OCI-M2 (cell line): ENCODE measurements at regions not wholly inside any gene's neighbourhood (a gene's known extent, or its start where the extent isn't known, plus 50 kb on each side); places are given as distances from the start of the nearest gene placed in this dataset.

Experiments used
- DNase-seq: peaks from one replicate; lab custom pipeline; 2025; ENCODE audit not compliant: unreplicated experiment; lab: John Stamatoyannopoulos, UW

DNA sequence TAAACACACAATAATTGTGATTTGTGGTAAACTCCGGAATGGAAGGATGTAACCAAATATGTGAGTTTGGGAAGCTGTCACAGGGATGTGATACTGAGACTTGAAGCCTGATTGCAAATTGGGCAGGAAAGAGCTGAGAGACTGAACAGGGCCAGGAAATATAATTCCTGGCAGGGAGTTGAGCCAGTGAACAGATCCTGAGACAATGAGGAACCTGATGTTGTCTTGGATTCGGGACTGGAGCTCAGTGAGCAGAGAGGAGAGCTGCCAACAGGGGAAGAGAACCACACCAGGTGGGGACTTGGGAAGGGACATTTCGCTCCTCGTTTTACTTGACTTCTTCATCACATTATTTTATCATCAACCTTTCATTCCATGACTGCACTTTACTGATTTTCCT, 386.0 kb downstream of the TLL1 start:
- no peak for DNase-seq

DNA sequence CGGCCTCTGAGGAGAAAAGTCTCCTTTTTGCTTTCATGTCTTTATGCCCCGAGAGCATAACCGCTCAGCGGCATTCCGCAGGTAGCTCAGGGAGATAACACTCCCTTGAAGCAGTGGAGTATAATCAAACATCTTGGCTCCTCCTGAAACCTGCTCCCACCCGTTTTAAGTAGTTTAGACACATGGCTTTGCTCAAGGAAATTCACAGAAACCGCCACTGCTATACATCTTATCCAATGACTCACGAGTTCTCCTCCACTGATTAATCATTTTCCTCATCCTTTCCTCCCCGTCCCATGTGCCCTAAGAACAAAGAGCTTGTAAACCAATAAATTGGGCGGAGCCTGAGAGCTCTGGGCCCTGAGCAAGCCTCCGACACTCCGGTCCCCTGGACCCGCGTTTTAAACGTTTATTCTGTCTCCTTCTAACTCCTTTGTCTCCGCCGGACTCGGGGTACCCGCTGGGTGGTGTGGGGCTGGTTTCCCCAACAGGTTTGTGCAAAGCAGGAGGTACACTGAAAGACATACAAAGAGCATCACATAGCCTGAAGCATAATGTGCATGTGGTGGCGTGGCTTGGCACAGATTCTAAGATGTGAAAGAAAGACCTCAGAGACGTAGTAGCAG, 401.2 kb downstream of the TLL1 start:
- no peak for DNase-seq

DNA sequence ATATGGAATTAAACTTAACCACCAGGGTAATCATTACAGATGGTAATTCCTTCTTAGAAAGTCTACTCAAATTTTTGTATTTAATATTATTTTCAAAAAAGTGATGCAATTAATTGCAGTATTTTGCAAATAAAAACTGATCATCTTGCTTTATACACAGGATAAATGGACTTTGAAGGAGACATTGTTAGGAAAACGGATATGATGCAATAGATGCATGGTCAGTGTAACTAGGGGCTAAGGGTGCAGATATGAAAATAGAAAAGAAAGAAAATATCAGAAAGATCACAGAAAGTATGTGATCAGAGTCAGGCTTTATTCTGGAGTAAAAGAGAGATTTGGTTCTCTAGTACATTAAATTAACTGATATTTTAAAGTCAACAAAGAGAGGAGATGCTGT, 401.7 kb downstream of the TLL1 start:
- no peak for DNase-seq

DNA sequence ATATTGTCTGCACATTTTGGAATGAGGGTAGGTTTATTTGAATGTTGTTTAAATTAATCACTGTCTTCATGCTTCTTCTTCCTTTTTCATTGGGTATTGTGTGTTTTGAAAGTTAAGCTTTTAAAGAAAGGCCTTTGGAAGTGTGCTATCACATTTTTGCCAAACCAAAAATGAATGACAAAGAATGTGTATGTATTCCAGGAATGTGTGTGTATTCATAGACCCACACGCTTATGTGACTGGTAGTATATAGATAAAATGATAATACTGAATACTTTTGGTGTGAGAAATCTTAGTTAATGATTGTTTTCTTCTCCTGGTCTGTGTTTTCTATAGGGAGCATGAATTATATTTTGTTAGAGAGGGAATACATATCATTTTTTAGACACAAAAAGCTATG, 404.4 kb downstream of the TLL1 start:
- DNase-seq, result no peak

DNA sequence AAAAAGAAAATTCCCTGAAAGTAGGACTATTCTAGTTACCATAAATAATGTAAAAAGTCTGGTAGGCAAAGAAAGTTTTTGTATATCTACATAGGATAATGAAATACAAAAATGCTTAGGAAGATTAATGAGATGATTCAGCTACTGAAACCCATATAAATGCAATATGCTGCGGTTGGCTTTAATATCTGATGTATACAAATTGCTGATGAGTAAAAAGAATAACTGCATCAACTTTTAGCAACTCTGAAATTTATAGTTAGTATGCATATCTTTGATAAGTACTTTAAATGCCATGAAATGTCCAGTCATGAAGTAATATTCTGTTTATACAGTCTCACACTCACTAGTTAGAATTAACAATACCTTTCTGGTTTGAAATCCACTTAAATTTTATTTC, 404.8 kb downstream of the TLL1 start:
- DNase-seq, result no peak

DNA sequence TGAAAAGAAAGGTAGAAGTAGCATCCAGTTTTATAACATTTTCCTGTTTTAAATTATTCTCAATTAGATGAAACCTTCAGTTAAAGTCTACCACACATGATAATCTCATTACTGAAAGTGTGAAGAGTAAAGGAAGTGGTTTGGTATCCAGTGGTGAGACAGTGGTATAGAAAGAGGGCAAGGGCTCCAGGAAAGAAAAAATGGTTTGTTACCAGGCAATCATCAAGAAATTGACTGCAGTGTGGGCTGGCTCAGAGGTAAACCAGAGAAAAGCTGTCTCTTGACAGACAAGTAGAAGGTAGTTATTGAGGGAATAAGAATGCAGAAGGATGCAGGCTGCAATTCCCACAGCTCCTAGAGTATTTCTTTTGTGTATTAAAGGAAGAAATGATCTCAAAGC, 406.2 kb downstream of the TLL1 start:
- no peak for DNase-seq

DNA sequence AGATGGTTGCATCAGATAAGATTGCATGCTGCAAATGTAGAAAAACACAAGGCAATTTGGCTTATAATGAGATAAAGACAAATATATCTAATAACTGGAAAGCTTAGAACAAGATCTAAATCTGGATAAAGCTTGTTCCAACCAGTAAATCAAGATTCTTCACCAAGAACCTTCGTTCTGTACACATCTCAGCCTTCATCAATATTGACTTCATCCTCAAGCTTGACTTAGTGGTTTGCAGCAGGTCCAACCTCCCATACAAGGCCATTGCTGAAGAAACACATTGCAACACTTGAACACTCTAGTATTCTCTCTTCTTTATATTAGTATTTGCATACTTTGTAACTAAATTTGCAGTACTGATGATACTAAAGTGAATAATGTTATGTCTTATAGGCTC, 407.6 kb downstream of the TLL1 start:
- no peak for DNase-seq

DNA sequence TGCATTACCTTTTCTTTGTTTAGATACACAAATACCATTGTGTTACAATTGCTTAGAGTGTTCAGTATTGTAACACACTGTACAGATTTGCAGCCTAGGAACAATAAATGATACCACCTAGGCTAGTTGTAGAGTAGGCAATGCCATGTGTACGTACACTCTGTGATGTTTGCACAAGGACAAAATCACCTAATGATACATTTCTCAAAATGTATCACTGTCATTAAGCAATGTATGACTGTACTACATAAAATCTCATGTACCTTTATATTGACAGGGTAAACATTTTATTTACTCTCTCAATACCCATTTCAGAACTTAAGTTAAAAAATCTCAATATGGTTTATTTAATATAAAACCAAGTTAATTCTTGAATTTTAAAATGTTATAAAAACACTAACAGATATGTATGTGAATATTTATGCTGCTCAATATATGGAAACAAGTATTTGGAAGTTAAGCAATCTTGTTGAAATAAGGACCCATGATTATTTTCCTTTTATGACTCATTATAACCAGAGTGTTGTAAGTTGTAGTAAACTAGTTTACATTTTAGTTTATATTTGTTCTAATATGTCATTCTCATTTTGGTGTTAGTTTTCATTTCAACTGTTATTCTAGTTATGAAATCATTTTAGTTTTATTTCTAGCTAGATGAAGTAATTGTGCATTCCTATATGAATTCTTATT, 409.2 kb downstream of the TLL1 start:
- no peak for DNase-seq

DNA sequence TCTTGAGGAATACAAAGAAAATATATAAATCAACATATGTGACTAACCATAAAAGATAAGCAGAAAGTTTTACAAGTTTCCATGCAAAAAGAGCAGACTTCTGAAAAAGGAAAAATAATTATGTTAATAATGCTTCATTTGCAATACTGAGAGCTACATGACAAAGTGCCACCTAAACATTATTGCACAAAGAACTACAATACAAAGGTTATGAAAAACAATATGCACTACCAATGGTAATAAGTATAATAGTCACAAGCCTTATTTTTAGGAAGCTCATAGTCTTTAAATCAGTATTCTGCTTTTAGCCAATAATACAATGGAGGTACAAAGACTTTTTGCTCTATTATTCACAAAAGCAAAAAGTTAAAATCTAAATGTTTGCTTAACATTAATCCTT, 411.2 kb downstream of the TLL1 start:
- no peak for DNase-seq

DNA sequence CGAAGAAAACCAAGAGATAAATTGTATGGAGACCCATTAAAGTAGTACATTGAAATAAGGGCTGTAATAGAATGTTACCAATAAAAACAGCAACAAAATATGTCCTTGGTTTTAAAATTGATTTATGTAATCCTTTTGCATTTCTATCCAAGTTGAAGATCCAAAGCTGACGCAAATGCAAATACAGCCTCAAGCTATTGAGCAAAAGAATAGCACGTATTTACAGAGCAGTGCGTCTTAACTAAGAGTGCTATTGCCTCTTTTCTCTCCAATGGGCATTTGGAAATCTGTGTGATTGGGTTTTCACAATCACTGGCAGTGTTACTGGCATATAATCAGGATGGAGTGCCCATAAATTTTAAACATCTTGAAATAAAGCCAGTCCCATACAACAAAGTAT, 417.4 kb downstream of the TLL1 start:
- no peak for DNase-seq

DNA sequence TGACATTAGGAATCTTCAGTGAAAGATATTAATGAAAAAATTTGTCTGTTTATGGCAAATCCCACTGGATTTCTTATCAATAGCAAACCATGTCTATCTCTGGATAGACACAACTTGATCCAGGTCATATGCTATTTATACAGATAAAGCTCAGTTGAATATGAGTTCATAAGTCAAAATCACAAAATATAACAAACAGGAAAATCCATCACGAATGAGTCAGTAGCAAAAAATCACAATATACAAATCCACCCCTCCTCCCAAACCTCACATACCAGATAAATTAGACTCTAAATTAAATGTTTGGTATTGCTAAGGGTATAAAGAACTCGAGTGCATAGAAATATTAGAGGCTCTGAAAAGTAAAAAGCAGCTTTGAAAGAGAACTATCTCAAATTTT, 420.5 kb downstream of the TLL1 start:
- DNase-seq, result no peak

DNA sequence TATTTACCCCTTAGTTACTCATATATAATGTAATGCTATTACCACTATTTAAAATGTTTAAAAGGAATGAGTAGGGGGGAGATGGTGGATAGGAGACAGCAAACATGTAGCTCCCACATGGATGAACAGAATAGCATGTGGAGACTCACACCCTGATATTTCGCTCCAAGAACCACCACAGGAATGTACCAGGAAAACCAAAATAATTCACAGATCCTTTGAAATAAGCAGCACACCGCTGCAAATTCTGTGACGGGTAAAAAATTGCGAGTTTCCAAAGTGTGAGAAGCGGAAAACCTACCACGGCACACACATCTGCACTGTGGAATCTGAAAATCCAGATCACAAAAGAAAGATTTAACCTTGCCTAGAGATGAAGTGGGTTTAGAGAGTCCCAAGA, 428.2 kb downstream of the TLL1 start:
- DNase-seq, result no peak

DNA sequence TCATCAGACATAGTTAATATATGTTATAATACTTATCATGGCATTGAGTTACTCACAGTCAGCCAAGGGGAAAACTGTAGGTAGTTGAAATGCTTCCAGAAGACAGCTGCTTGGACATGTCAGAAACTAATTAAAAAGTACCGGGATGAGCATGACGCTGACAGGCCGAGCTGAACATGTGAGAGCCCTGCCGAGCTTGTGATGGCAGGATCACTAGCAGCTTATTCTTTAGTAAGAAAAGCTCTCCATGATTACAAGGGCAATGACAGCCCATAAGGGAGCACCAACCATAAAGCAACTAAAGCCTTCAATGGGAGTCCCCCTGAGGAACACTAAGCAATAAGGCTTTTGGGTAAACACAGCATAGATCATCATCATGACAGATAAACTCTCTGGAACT, 435.6 kb downstream of the TLL1 start:
- DNase-seq, result no peak

DNA sequence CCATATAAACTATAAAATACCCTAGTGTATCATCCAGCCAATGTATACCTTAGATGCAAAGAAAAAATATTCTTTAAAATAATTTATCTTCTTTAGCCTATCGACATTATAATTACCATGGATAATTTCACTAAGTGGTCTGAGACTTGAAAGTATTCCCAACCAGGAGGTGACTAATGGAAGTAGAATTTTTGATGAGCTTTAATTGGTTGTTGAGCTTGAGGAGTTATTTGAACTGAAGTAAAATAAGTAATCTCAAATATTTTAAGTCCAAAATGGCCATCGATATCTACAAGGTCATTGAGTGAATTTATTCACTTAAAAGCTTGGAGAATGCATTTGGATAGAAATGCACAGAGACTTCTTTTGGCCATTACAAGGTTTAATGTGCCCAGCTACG, 436.2 kb downstream of the TLL1 start:
- DNase-seq, result no peak

DNA sequence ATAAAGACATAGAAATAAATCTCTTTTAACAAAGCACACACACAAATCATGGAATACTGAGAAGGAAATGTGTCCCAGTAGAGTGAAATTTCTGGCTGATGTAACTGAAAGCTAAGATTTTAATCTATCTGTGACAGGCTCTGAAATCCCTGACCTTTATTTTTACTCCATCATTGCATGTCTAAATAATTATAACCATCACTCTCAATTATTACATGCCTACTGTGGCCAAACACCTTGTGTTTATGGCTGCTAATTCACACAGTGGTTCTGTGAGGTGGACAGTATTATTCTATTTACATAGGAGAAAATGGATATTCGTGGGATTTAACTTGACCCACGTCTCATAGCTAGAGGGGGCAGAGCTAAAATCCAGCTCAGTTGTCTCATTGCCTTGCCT, 438.1 kb downstream of the TLL1 start:
- DNase-seq, result no peak

DNA sequence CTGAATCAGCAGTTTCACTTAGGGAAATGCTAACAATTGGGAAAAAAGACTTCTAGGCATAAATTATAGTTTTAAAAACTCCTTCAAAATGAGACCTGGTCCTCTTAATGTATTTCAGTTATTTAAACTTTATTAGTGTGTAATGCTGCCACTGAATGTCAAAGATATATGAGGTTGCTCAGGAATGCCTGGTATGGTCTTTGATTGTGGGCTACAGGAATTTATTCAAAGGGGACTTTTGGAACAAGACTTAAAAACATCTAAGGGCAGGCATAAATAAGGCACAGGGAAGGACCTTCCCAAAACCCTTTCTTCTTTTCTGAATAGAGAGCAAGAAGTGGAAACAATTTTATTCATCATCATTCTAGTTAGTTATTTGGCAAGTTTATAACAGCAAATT, 439.1 kb downstream of the TLL1 start:
- DNase-seq, result no peak

DNA sequence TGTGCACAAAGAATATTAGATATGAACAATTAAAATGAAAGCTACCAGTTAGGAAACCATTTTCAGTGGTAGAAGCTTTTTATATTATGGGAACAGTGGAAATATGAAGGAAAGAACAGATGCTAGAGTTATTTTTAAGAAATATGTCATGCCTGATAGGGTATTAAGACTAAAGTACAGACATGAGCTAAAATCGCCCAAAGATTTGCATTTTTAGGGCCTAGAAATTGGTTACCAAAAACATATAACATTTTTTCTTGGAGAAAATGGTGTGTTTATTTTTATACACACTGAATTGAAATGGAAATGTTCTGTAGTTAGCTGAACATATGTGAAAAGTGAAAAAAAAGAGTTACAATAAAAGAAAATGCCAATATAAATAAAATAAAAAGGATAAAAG, 441.9 kb downstream of the TLL1 start:
- no peak for DNase-seq

DNA sequence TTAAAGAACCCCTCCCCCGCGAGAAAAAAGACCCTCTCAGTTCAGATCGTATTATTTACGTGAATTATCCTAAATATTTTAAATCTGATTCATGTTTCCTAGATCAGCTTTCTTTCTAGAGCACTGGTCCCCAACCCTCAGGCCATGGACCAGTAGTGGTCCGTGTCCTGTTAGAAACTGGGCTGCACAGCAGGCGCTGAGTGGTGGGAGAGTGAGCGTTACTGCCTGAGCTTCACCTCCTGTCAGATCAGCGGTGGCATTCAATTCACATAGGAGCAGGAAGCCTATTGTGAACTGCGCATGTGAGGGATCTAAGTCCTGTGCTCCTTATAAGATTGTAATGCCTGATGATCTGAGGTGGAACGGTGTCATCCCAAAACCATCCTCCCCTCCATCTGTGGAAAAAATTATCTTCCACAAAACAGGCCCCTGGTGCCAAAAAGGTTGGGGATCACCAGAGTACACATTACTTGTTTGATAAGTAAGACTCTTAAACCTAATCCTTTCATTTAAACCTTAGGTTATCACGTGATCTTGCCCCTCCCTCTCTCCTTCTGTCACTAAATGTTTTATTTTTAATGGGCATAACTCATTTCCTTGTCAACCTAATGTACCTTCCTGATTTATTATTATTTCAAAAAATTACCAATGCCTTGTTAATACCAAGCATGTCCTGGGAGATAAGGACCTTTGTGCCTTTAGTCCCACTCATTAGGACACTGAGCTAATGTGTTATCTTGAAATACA, 442.9 kb downstream of the TLL1 start:
- DNase-seq, result no peak

DNA sequence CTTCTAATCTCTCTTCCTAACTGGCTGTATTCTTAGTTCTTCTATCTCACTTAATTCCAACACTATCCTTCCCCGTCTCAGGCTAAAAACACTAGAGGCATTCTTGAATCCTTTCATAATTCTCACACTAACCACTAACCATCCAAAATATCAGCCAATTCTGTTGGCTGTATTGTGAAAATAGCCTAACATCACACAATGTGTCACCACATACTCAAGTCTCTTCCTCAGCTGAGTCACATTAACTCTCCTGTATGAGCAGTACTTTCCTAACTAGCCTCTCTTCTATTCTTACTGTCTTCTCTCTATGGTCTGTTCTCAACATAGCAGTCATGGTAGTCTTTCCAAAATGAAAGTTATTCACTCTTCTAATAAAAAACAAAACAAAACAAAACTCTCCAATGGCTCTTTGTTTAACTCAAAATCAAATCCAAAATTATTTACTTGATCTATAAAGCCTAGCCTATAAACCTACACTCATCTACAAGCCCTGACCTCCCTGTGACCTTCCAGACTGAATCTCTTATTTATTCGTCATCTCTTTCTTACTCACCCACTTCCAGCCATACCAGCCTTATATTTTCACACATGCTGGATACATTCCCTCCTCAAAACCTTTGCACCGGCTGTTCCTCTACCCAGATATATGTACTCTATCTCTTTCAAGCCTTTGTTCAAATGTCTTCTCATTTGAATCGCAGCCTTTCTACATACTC, 445.9 kb downstream of the TLL1 start:
- no peak for DNase-seq

DNA sequence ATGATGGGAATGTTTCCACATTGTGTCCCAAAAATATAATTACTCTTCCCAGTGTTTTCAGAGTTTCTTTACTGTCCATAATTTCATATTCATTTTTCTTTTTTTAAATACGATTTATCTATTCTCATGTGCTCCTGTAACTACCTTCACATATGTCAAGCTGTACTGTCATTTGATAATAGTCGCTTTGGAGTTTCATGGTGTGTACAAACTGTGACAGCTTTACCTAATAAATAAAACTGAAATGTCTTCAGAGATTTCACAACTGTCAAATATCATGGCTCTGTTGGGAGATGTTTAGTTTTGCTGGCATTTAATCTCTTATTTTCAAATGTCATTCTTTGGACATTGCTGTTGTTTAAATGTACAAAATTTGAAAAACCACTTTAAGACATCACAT, 450.2 kb downstream of the TLL1 start:
- no peak for DNase-seq

DNA sequence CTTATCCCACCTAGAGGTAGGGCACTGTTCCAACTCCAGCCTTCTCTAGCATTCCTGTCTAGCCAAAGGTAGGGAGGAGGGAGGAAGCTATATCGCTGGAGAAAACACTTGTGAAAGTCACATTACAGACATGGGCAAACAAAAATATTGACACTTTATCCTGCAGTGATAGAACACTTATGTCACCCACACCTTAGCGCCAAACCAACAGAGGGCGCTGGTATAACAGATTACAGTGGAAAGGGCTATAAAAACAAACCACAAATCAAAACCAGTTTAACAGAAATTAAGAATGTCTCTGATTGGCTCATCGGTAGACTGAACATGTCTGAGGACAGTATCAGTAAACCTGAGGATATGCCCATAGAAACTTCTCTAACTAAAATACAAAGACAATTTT, 451.3 kb downstream of the TLL1 start:
- no peak for DNase-seq
